KMS-11 (cell line): ENCODE measurements at regions not wholly inside any gene's neighbourhood (a gene's known extent, or its start where the extent isn't known, plus 50 kb on each side); places are given as distances from the start of the nearest gene placed in this dataset.

Source experiments
- H2AFZ ChIP-seq: fragments of 200-600 bp; sonication (generic); 2 replicates; pipeline ENCODE4 v1.6.1; 2016; ENCODE audit warnings: antibody characterized with exemption, mixed run types, low read depth
- H3K27ac ChIP-seq: fragments of 200-600 bp; sonication (generic); 2 replicates; pipeline ENCODE4 v1.6.1; 2016; ENCODE audit warnings: mild to moderate bottlenecking, mixed run types
- H3K27me3 ChIP-seq: fragments of 200-600 bp; sonication (generic); 2 replicates; pipeline ENCODE4 v1.6.1; 2017; ENCODE audit warnings: mild to moderate bottlenecking, low read depth, mixed run types, moderate library complexity; ENCODE audit not compliant: insufficient read depth
- H3K36me3 ChIP-seq: fragments of 200-600 bp; sonication (generic); 2 replicates; pipeline ENCODE4 v1.6.1; 2017; ENCODE audit warnings: mild to moderate bottlenecking, mixed run types; ENCODE audit not compliant: insufficient read depth
- H3K4me1 ChIP-seq: fragments of 200-600 bp; sonication (generic); 2 replicates; pipeline ENCODE4 v1.6.1; 2016; ENCODE audit warnings: mild to moderate bottlenecking, low read depth, mixed run types; ENCODE audit not compliant: poor library complexity, severe bottlenecking
- H3K4me2 ChIP-seq: fragments of 200-600 bp; sonication (generic); 2 replicates; pipeline ENCODE4 v1.7.0; 2016; ENCODE audit warnings: mild to moderate bottlenecking, mixed run types
- H3K4me3 ChIP-seq: fragments of 200-600 bp; sonication (generic); IDR thresholded peaks from 2 replicates; pipeline ENCODE4 v1.6.1; 2017; ENCODE audit warnings: low read depth, low read length, mixed read lengths; ENCODE audit not compliant: insufficient read depth
- H3K79me2 ChIP-seq: fragments of 200-600 bp; sonication (generic); 2 replicates; pipeline ENCODE4 v1.6.1; 2016; ENCODE audit warnings: low read depth, mixed run types; ENCODE audit not compliant: insufficient read depth
- H3K9ac ChIP-seq: fragments of 200-600 bp; sonication (generic); 2 replicates; pipeline ENCODE4 v1.6.1; 2016; ENCODE audit warnings: mild to moderate bottlenecking, mixed run types
- H4K20me1 ChIP-seq: fragments of 200-600 bp; sonication (generic); 2 replicates; pipeline ENCODE4 v1.6.1; 2016; ENCODE audit warnings: mild to moderate bottlenecking, mixed run types; ENCODE audit not compliant: insufficient read depth
- TF ChIP-seq, protein P1 (sequence below): fragments of 200-600 bp; sonication (generic); conservative IDR thresholded peaks from 2 replicates; pipeline ENCODE4 v1.6.1; 2017; ENCODE audit warnings: low read depth, mild to moderate bottlenecking, antibody characterized with exemption, low read length, moderate library complexity, mixed read lengths

DNA sequence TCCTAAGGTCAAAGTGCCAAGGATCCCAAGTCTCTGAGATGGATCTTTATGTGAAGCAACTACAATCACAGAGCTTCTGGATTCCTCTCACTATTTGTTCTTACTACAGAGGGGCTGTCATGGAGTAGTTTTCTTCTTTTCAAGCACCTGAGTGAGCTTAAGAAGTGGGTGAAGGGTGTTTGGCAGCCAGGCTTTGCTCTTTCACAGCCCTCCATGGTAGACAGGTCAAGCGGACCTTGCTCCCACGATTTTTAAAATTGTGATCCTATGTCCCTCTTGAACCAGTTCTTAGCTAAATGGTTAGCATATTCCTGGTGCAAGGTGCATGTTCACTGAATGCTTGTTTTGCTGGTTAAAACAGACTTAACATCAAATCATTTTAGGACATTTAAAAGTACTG lies 332.2 kb downstream of the GADD45G start:
- Histone ChIP-seq H3K4me2 (no peak overlapping the region; the same call in 1 of the 2 replicates), H3K79me2 (no peaks in the 10 kb centered on the region), H3K4me3 (no peak overlapping the region), H4K20me1 (no peaks in the 10 kb centered on the region), H2AFZ (no peak overlapping the region), H3K4me1 (peaks cover 39% of the 10 kb centered on the region), H3K27me3 (no peaks in the 10 kb centered on the region), H3K36me3 (no peaks in the 10 kb centered on the region), H3K27ac (no peak overlapping the region), H3K9ac (no peak overlapping the region)
- TF ChIP-seq, protein P1, sequence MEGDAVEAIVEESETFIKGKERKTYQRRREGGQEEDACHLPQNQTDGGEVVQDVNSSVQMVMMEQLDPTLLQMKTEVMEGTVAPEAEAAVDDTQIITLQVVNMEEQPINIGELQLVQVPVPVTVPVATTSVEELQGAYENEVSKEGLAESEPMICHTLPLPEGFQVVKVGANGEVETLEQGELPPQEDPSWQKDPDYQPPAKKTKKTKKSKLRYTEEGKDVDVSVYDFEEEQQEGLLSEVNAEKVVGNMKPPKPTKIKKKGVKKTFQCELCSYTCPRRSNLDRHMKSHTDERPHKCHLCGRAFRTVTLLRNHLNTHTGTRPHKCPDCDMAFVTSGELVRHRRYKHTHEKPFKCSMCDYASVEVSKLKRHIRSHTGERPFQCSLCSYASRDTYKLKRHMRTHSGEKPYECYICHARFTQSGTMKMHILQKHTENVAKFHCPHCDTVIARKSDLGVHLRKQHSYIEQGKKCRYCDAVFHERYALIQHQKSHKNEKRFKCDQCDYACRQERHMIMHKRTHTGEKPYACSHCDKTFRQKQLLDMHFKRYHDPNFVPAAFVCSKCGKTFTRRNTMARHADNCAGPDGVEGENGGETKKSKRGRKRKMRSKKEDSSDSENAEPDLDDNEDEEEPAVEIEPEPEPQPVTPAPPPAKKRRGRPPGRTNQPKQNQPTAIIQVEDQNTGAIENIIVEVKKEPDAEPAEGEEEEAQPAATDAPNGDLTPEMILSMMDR: no peak

DNA sequence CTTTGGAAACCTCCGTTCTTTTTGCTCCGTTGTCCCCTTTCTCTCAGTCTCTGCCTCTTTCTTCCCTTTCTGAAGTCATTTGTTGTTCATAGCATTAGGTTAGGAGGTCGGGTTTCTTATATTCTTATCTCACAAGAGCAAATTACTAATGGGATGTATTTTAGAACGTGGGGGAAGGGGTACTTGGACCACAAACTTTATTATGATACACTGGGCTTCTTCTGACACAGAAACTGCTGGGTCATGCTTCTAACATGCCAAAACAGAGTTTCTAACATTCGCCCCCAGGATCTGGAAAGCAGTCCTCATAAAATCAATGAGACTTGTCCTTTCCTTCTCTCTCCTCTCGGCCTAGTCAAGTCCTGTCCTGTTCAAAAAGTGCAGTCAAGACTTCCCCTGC lies 334.4 kb downstream of the GADD45G start:
- peaks cover 54% of the 10 kb centered on the region for H3K4me1 ChIP-seq
- H3K4me2 ChIP-seq: no peak overlapping the region
- no peaks in the 10 kb centered on the region for H3K27me3 ChIP-seq
- no peak overlapping the region for H3K27ac ChIP-seq
- H3K4me3 ChIP-seq: no peak overlapping the region
- H3K9ac ChIP-seq: no peak overlapping the region
- H2AFZ ChIP-seq: no peak overlapping the region
- H3K36me3 ChIP-seq: no peaks in the 10 kb centered on the region
- TF ChIP-seq, protein P1: no peak
- H4K20me1 ChIP-seq: no peaks in the 10 kb centered on the region
- H3K79me2 ChIP-seq: no peaks in the 10 kb centered on the region

- Histone ChIP-seq H3K27ac (no peak overlapping the region), H3K36me3 (no peaks in the 10 kb centered on the region), H3K27me3 (no peaks in the 10 kb centered on the region), H3K4me2 (no peak overlapping the region), H3K4me3 (no peak overlapping the region), H3K4me1 (peaks cover 54% of the 10 kb centered on the region), H4K20me1 (no peaks in the 10 kb centered on the region), H2AFZ (no peak overlapping the region), H3K79me2 (no peaks in the 10 kb centered on the region), H3K9ac (no peak overlapping the region)
- TF ChIP-seq, protein P1: no peak
Measured at GRCh38 chr9:89939626-89940292, 334.9 kb downstream of the GADD45G start.

GRCh38 chr9:89940625-89941024 lies 335.8 kb downstream of the GADD45G start:
- H3K4me2 ChIP-seq: peak overlapping the region; percentile 48; the same call in 1 of the 2 replicates
- no peaks in the 10 kb centered on the region for H4K20me1 ChIP-seq
- TF ChIP-seq, protein P1: no peak
- no peaks in the 10 kb centered on the region for H3K79me2 ChIP-seq
- no peak overlapping the region; the same call in 1 of the 2 replicates for H3K9ac ChIP-seq
- no peak overlapping the region for H3K27ac ChIP-seq
- no peak overlapping the region for H2AFZ ChIP-seq
- no peak overlapping the region for H3K4me3 ChIP-seq
- no peaks in the 10 kb centered on the region for H3K36me3 ChIP-seq
- peaks cover 47% of the 10 kb centered on the region for H3K4me1 ChIP-seq
- H3K27me3 ChIP-seq: no peaks in the 10 kb centered on the region
